ENCODE measurements at regions not wholly inside any gene's neighbourhood (a gene's known extent, or its start where the extent isn't known, plus 50 kb on each side); places are given as distances from the start of the nearest gene placed in this dataset.

GRCh38 chr13:73767747-73768315, 366.4 kb downstream of the KLF12 start:
- TF ChIP-seq CTCF (conservative IDR thresholded peaks at IDR 0.05; ENCODE audit: low read depth, low read length) = peak; percentile 64
- no peak for TF ChIP-seq EZH2 (IDR thresholded peaks at IDR 0.05; ENCODE audit: low read length, unreplicated experiment)

Measured in PC-3 (cell line).